LNCAP (cell line): ENCODE measurements at regions not wholly inside any gene's neighbourhood (a gene's known extent, or its start where the extent isn't known, plus 50 kb on each side); places are given as distances from the start of the nearest gene placed in this dataset.

ENCODE experiments used
- CTCF ChIP-seq: fragments of 450-650 bp; IDR thresholded peaks from 2 replicates; pipeline ENCODE4 v1.5.1; 2017; ENCODE audit warnings: mild to moderate bottlenecking

DNA sequence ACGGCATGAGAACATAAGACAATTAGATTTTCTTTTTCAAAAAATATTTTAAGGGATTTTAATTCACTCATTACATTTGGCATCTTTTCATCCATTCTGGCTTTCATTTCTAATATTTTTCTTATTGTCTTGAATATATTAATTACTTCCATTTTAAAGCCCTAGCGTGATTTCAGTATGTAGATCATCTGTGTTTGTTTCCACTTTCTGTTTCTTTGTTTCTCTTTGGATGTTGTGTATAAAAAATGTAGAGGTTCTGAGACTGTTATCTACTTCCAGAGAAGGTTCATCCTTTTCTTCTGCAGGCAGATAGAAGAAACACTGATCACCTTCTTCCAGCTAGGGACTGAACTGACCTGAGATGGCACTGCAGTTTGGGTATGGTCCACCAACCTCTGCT, 664.4 kb upstream of the SLC39A10 start:
- no peak for TF ChIP-seq CTCF

GRCh38 chr2:194985258-194985657, 671.8 kb upstream of the SLC39A10 start:
- no peak for TF ChIP-seq CTCF

- TF ChIP-seq CTCF, result no peak
Observed at GRCh38 chr2:194962254-194962653, 694.8 kb upstream of the SLC39A10 start.

DNA sequence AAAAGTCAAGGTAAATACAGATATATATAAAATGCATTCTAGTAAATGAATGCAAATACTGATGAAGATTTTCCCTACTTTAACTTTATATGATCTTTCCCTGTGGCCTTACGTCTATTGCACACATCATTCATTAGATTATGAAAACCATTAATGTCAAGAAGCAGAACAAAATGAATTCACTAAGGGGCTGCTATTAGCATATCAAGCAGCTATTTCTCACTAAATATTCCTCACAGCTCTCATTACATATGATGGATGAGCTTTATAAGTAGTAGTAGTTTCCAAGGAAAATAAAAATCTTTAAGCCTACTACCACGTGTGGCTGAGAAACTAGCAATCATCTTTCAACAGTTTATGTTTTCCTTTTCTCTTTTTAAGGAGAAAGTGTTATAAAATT, 702.8 kb upstream of the SLC39A10 start:
- no peak for TF ChIP-seq CTCF

- TF ChIP-seq CTCF, result no peak
Observed at GRCh38 chr2:194946826-194947225, 710.2 kb upstream of the SLC39A10 start.

DNA sequence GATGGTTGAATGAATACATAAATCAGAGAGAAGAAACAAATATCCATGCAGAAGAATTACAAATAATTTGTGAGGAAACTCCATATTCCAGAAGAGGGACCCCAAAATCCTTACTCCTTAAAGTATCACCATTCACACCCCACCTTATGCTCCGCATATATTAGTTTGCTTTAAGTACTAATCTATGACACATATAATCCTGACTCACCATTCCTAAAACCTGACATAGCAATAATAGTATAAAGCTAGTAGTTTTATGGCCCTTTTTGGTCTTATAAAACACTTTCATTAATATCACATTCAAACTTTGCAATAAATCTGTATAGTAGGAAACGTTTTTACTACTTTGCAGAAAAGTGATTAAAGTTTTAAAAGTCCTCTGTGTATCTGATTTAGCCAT, 719.0 kb upstream of the SLC39A10 start:
- TF ChIP-seq CTCF, result no peak

DNA sequence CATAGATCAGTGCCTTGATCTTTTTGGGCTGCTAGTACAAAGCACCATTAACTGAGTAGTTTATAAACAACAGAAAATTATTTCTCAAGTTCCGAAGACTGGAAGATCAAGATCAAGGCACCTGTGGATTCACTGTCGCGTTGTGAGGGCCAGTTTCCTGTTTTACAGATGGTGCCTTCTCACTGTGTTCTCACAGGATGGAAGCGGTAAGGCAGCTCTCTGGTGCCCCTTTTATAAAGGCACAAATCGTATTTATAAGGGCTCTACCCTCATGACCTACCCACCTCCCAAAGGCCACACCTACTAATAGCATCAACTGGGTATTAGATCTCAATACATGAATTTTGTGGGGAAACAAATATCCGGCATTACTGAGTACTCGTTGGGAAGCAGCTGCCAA, 729.5 kb upstream of the SLC39A10 start:
- TF ChIP-seq CTCF, result no peak

DNA sequence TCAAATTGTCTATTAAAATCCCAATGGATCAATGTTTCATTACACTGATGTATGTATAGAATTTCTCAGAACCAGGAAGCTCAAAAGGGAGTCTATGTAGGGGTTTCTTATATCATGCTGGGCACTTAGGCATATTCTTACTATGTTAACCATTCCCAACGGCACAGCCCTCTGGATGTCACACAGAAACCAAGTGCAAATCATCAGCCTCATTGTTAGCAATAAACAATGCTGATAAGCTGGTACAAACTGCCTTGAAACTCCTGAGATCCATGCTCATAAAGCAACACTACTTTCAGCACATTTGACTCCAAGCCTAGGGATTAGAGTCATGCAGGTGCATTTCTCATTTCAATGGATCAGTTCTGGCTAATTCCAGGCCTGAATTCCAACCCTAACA, 730.2 kb upstream of the SLC39A10 start:
- TF ChIP-seq CTCF, result no peak
